Fibroblast of pulmonary artery (primary cell): ENCODE measurements at regions not wholly inside any gene's neighbourhood (a gene's known extent, or its start where the extent isn't known, plus 50 kb on each side); places are given as distances from the start of the nearest gene placed in this dataset.

Experiments
- DNase-seq: peaks from one replicate; pipeline ENCODE4 v3.0.0-alpha.2; 2010; ENCODE audit warnings: low read depth
- H3K4me3 ChIP-seq: replicated peaks from 2 replicates; pipeline ENCODE4 v1.5.1; 2011; ENCODE audit warnings: low read depth, mild to moderate bottlenecking, control low read depth, low read length, moderate library complexity
- TF ChIP-seq, protein P1 (sequence below): IDR thresholded peaks from 2 replicates; pipeline ENCODE4 v1.5.1; 2011; ENCODE audit warnings: mild to moderate bottlenecking, control low read depth, low read length, inconsistent platforms; ENCODE audit errors: missing control alignments

GRCh38 chr7:110209884-110210283, 881.0 kb upstream of the LRRN3 start:
- TF ChIP-seq, protein P1, sequence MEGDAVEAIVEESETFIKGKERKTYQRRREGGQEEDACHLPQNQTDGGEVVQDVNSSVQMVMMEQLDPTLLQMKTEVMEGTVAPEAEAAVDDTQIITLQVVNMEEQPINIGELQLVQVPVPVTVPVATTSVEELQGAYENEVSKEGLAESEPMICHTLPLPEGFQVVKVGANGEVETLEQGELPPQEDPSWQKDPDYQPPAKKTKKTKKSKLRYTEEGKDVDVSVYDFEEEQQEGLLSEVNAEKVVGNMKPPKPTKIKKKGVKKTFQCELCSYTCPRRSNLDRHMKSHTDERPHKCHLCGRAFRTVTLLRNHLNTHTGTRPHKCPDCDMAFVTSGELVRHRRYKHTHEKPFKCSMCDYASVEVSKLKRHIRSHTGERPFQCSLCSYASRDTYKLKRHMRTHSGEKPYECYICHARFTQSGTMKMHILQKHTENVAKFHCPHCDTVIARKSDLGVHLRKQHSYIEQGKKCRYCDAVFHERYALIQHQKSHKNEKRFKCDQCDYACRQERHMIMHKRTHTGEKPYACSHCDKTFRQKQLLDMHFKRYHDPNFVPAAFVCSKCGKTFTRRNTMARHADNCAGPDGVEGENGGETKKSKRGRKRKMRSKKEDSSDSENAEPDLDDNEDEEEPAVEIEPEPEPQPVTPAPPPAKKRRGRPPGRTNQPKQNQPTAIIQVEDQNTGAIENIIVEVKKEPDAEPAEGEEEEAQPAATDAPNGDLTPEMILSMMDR = no peak
- no peak overlapping the region for H3K4me3 ChIP-seq
- no peak for DNase-seq

GRCh38 chr7:110210941-110211608, 879.9 kb upstream of the LRRN3 start:
- no peak overlapping the region for H3K4me3 ChIP-seq
- no peak for DNase-seq
- TF ChIP-seq, protein P1 = no peak

GRCh38 chr7:110224643-110225042, 866.3 kb upstream of the LRRN3 start:
- no peak for DNase-seq

DNA sequence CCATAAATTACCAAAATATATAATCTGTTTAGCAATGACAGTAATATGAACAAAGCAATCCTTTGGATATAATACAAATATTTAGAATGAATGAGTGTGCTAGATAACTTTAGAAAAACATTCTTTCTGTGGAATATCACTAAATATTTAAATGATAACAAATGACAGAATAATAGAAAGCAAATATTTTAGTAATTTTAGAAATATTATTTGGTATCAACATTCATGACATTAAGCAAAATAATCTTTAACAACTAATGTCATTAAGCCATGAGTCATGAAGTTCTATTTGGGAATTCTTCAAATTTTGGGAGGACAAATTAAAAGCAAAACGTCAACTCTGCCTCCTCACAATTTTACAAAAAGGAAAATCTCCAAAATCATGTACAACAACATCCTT, 844.8 kb upstream of the LRRN3 start:
- no peak for DNase-seq
- H3K4me3 ChIP-seq = no peak overlapping the region
- TF ChIP-seq, protein P1 = no peak

More at GRCh38 chr7:110224643-110225042, 866.3 kb upstream of the LRRN3 start:
- TF ChIP-seq, protein P1 = no peak
- H3K4me3 ChIP-seq = no peak overlapping the region

DNA sequence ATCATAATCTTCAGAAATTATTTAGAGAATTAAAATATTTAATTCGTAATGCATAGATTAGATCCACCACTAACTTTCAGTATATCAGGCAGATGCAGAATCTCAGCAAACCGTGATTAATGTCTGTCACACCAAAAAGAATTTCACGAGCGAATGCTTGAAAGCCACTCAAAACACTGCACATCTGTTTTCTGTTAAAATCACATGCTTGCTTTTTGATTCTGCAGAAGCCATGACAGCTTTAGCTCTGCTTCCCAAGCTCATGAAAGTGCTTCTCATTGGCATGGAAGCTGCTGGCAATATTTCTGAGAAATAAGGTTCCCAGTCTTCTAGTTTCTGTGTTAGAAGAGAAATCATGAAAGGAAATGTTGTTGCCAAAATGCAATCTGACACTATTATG, 837.8 kb upstream of the LRRN3 start:
- DNase-seq = no peak

DNA sequence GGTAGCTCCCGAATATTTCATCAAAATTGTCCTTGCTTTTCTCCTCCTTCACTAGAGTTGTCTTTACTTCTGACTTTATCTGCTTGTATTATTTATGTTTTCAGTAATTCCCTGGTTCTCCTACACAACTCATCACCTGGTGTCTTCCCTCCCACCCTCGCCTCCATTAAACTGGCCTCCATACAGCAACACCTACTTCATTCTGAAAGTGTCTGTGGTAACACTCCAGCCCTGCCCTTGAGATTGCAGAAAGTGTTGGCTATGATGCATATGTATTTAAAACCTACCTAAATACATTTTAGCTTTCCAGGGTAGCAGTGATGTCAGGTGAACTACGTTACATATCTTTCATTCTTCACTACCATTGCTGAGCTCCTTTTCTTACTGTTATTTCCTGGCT, 833.3 kb upstream of the LRRN3 start:
- DNase-seq = no peak
- no peak overlapping the region for H3K4me3 ChIP-seq
- TF ChIP-seq, protein P1 = no peak

More for the DNA sequence above, 837.8 kb upstream of the LRRN3 start:
- TF ChIP-seq, protein P1 = no peak
- H3K4me3 ChIP-seq = no peak overlapping the region

- TF ChIP-seq, protein P1 = no peak
- no peak overlapping the region for H3K4me3 ChIP-seq
- no peak for DNase-seq
These were observed 828.7 kb upstream of the LRRN3 start for GRCh38 chr7:110262251-110262650.
